ENCODE measurements at regions not wholly inside any gene's neighbourhood (a gene's known extent, or its start where the extent isn't known, plus 50 kb on each side); places are given as distances from the start of the nearest gene placed in this dataset.

GRCh38 chr9:95635986-95636671 is 119.4 kb upstream of the PTCH1 start:
- no peaks in the 10 kb centered on the region for H3K27me3 ChIP-seq (replicated peaks; ENCODE audit: insufficient read depth)
- ATAC-seq (ENCODE audit: insufficient number of reproducible peaks, low FRiP score, low read depth) (no peak), DNase-seq (ENCODE audit: low spot score) (no peak)
- H3K4me1 ChIP-seq (ENCODE audit: control insufficient read depth in 1 of 2, low read depth in 2 of 2), result peaks cover 3 to 12% of the 10 kb centered on the region in 2 donors
- TF ChIP-seq, protein P1, sequence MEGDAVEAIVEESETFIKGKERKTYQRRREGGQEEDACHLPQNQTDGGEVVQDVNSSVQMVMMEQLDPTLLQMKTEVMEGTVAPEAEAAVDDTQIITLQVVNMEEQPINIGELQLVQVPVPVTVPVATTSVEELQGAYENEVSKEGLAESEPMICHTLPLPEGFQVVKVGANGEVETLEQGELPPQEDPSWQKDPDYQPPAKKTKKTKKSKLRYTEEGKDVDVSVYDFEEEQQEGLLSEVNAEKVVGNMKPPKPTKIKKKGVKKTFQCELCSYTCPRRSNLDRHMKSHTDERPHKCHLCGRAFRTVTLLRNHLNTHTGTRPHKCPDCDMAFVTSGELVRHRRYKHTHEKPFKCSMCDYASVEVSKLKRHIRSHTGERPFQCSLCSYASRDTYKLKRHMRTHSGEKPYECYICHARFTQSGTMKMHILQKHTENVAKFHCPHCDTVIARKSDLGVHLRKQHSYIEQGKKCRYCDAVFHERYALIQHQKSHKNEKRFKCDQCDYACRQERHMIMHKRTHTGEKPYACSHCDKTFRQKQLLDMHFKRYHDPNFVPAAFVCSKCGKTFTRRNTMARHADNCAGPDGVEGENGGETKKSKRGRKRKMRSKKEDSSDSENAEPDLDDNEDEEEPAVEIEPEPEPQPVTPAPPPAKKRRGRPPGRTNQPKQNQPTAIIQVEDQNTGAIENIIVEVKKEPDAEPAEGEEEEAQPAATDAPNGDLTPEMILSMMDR (IDR thresholded peaks at IDR 0.05), result no peak
- no peaks in the 10 kb centered on the region for H3K9me3 ChIP-seq
- no peaks in the 10 kb centered on the region for H3K36me3 ChIP-seq
- H3K27ac ChIP-seq, result no peak overlapping the region
- no peak overlapping the region for H3K4me3 ChIP-seq

GRCh38 chr9:95634536-95634935 is 117.8 kb upstream of the PTCH1 start:
- Histone ChIP-seq H3K27me3 (replicated peaks; ENCODE audit: insufficient read depth) (no peaks in the 10 kb centered on the region), H3K9me3 (no peaks in the 10 kb centered on the region), H3K4me1 (ENCODE audit: control insufficient read depth in 1 of 2, low read depth in 2 of 2) (no peaks in the 10 kb centered on the region), H3K36me3 (no peaks in the 10 kb centered on the region), H3K27ac (no peak overlapping the region), H3K4me3 (no peak overlapping the region)
- DNase-seq (ENCODE audit: low spot score), result no peak
- TF ChIP-seq, protein P1 (IDR thresholded peaks at IDR 0.05), result no peak
- no peak for ATAC-seq (ENCODE audit: insufficient number of reproducible peaks, low FRiP score, low read depth)

DNA sequence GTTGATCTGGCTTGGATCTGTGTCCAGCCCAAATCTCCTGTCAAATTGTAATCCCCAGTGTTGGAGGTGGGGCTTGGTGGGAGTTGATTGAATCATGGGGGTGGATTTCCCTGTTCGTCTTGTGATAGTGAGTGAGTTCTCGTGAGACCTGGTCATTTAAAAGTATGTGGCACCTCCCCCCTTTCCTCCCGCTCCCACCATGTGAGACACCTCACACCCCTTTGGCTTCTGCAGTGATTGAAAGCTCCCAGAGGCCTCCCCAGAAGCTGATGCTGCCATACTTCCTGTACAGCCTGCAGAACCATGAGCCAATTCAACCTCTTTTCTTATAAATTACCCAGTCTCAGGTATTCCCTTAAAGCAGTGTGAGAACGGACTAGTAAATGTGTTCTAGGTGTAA is 117.3 kb upstream of the PTCH1 start:
- ATAC-seq (ENCODE audit: insufficient number of reproducible peaks, low FRiP score, low read depth) (no peak), DNase-seq (ENCODE audit: low spot score) (no peak)
- H3K27ac ChIP-seq, result no peak overlapping the region
- no peaks in the 10 kb centered on the region for H3K4me1 ChIP-seq (ENCODE audit: control insufficient read depth in 1 of 2, low read depth in 2 of 2)
- TF ChIP-seq, protein P1 (IDR thresholded peaks at IDR 0.05), result no peak
- no peaks in the 10 kb centered on the region for H3K27me3 ChIP-seq (replicated peaks; ENCODE audit: insufficient read depth)
- no peaks in the 10 kb centered on the region for H3K9me3 ChIP-seq
- no peak overlapping the region for H3K4me3 ChIP-seq
- no peaks in the 10 kb centered on the region for H3K36me3 ChIP-seq

GRCh38 chr9:95629585-95629984 is 112.8 kb upstream of the PTCH1 start:
- H3K9me3 ChIP-seq, result no peaks in the 10 kb centered on the region
- ATAC-seq (ENCODE audit: insufficient number of reproducible peaks, low FRiP score, low read depth) (no peak), DNase-seq (ENCODE audit: low spot score) (no peak)
- H3K4me1 ChIP-seq (ENCODE audit: control insufficient read depth in 1 of 2, low read depth in 2 of 2), result peaks cover 0 to 25% of the 10 kb centered on the region in 2 donors
- no peaks in the 10 kb centered on the region for H3K36me3 ChIP-seq
- H3K27ac ChIP-seq, result no peak overlapping the region
- TF ChIP-seq, protein P1 (IDR thresholded peaks at IDR 0.05), result no peak
- no peak overlapping the region for H3K4me3 ChIP-seq
- H3K27me3 ChIP-seq (replicated peaks; ENCODE audit: insufficient read depth), result no peaks in the 10 kb centered on the region

- TF ChIP-seq, protein P1 (IDR thresholded peaks at IDR 0.05), result no peak
- no peaks in the 10 kb centered on the region for H3K27me3 ChIP-seq (replicated peaks; ENCODE audit: insufficient read depth)
- H3K4me3 ChIP-seq, result no peak overlapping the region
- peaks cover 0 to 25% of the 10 kb centered on the region in 2 donors for H3K4me1 ChIP-seq (ENCODE audit: control insufficient read depth in 1 of 2, low read depth in 2 of 2)
- no peak for DNase-seq (ENCODE audit: low spot score)
- H3K36me3 ChIP-seq, result no peaks in the 10 kb centered on the region
- H3K27ac ChIP-seq, result no peak overlapping the region
- ATAC-seq (ENCODE audit: insufficient number of reproducible peaks, low FRiP score, low read depth), result no peak
- H3K9me3 ChIP-seq, result no peaks in the 10 kb centered on the region
Observed at GRCh38 chr9:95627802-95628201, 111.0 kb upstream of the PTCH1 start.

Measured in thoracic aorta (tissue), 2 donors.